LoVo (cell line): ENCODE measurements at regions not wholly inside any gene's neighbourhood (a gene's known extent, or its start where the extent isn't known, plus 50 kb on each side); places are given as distances from the start of the nearest gene placed in this dataset.

Source experiments
- DNase-seq: peaks from one replicate; pipeline ENCODE4 v3.0.0-alpha.2; 2016; ENCODE audit warnings: low spot score

DNA sequence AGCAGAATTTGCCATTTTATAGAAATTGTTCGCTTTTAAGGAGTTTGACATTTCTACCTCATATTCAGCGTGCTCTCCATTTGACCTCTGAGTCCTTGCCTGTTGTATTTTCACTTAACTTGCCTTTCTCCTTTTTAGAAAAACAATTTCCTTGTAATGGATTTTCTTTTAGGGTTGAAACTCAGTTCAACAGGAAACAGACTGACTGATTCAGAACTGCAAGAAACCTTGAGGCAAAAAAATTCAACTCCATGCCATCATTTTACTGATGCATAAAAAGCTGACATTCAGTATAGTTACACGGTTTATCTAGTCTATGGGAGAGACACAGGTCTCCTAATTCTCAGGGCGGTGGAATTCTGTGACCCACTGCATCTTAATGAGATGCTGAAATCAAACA, 59.8 kb downstream of the MRPS30 start:
- DNase-seq = no peak

DNA sequence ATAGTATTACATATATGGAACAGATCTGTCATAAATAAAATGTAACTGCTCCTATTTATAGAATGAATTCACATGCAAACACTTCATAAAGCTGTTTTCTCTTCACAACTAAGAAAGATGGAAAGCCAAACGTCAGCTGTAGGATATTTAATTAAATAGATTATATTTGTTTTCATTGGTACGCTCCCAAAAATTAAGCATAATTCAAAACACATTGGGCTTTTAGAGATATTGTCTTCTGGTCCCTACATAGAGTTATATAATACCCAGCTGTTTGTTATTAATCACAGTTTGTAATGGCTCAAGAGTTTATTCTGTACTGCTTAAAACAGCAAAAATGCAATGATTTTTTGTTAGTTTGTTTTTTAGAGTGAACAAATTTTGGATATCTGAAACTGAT, 61.2 kb downstream of the MRPS30 start:
- DNase-seq = no peak

DNA sequence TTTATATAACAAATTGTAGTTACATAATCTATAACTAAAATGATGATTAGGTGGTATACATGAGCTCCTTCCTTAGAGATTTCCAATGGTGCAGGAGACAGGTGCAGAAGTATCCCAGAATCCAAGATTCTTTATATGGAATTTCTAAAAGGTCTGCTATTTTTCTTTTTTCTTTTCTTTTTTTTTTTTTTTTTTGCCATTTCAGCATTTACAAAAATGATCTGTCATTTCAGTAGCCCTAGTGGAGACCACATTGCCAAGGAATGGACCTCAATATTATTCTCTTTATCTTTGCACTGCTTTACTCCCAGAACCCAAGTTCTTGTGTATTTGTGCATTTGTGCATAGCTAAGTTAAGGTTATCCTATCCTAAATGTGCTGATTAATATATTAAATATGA, 61.7 kb downstream of the MRPS30 start:
- DNase-seq = no peak

DNA sequence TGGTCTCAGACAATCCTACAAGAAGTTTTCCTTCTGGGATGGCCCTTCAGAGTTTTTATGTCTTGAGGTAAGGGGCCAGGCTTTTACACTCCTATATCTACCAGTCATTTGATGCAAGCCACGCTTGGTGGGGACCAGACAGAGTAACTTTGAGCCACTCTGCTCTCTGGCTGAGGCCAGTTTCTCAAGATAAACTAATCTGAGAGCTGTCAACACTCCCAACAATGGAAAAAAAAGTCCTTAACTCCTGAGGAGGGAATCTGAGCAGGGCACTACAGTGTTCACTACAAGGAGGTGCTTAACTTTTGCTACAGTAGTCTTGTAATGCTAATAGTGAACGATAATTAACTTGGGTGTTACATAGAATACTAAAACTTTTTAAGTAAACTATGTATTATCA, 62.7 kb downstream of the MRPS30 start:
- DNase-seq = no peak

DNA sequence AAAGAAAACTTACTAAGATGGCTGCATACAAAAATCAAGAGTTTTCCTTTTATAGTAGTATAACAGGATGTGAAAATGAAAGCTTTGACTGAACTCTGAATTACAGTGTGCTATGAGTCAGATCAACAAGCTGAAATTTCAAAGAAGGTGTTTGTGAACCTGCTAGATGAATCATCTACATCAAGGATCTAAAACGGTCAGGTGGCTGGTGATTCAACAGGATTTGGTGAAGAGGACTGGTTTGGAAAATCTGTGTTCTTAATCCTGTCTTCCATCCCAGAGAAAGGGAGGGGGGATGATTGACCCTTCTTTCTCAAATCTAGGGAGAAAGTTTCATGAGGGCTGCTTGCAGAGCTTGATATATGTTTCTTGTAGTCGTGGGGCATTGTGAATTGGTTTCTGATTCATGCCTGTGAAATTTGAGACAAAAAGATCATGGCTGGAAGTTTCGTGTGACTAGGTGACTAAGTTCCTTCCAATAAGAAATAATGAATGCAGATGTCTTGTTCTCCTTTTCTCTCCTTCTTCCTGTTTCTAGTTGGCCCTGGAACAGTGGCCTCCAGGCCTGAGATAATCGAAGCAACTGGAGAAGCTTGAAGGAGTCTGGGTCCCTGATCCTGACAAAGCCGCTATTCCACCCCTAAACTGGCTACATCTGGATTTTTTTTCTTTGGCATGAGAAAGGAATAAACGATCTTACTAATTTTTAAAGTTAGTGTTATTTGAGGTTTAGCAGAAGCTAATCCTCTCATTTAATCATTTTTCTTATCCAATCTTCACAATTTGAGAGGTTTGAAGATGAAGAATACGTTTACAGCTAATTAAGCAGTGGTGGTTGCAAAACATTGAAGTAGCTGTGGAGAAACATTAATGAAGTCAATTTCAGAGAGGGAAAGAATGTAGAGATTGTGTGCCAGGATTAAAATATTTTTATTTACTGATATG, 67.2 kb downstream of the MRPS30 start:
- DNase-seq = peak; percentile 87

DNA sequence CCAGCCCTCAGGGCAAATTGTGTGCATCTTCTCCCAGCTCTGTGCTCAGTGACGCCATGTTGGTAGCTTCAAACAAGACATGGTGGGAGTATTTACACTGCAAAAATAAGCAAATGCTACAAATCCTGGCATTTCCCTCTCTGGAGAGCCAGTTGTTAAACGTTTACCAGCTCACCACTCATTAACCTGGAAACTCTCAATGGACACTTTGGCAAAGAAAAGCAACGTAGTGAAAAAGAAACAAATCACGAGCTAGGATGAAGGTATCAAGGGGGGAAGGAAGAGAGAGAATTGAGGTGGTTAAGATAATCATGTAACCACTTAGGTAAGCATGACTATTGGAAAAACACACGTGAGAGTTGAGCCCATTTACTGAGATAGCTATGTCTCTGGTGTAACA, 72.5 kb downstream of the MRPS30 start:
- DNase-seq = no peak

DNA sequence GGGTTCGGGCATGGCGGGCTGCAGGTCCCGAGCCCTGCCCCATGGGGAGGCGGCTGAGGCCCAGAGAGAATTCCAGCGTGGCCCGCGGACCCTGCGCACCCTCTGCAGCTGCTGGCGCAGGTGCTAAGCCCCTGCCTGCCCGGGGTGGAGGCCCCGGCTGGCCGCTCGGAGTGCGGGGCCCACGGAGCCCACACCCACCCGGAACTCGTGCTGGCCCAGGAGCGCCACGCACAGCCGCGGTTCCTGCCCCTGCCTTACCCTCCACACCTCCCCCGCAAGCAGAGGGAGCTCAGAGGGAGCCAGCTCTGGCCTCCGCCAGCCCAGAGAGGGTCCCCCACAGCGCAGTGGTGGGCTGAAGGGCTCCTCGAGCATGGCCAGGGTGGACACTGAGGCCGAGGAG, 75.3 kb downstream of the MRPS30 start:
- DNase-seq = no peak

DNA sequence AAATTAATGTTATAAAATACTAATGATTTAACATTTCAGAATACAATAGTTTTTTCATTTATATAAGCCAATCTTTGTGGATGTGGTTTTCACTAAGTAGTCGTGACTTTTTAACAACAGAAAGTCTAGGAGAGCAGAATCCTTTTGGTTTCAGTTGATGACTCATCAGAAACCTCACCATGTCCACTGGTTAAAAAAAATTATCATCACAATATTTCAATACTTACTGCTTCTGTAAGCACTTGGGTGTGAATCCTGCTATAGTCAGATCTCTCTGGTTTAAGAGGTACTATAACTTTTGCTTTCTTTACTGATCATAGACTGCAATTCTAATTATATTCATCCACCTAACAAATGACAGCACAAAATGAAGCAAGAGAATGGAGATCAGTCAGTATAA, 77.2 kb downstream of the MRPS30 start:
- peak; percentile 22 for DNase-seq

DNA sequence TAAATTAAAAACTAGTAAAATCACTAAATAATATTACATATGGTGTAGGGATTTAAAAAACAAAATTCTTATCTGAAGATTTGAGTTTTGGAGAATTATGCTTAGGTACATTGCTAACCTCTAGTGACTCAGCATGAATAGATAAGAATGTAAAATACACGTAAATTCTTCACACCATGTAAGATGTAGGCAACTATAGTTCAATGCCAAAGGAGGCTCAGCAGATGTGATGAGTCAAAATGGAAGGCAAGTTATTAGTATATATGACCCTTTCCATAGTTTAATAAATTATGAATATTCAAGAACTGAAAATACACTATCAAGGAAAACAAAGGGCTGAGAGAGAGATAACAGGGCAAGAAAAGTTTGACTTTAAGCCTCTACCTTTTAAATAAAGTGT, 79.0 kb downstream of the MRPS30 start:
- no peak for DNase-seq

DNA sequence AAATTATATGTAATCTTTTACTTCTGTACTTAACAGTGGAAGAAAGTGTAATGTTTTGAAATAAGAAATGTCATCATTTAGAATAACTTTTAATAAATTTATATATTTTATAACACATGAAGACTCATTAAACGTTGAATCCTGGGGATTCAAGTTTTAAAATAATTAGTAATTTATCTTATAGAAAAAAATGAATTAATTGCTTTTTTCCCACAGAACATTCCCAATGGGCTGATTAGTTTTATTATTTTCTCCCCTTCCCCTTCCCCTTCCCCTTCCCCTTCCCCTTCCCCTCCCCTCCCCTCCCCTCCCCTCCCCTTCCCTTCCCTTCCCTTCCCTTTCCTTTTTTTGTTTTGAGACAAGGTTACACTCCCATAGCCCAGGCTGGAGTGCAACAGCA, 79.7 kb downstream of the MRPS30 start:
- no peak for DNase-seq

DNA sequence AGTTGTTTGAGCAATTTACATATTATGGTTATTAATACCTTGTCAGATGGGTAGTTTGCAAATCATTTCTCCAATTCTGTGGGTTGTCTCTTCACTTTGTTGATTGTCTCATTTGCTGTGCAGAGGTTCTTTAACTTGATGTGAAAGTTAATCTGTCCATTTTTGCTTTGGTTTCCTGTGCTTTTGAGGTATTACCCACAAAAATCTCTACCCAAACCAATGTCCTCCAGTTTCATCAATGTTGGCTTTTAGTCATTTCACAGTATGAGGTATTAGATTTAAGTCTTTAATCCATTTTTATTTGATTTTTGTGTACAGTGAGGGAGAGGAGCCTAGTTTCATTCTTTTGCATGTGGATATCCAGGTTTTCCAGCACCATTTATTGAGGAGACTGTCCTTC, 82.4 kb downstream of the MRPS30 start:
- DNase-seq = no peak

DNA sequence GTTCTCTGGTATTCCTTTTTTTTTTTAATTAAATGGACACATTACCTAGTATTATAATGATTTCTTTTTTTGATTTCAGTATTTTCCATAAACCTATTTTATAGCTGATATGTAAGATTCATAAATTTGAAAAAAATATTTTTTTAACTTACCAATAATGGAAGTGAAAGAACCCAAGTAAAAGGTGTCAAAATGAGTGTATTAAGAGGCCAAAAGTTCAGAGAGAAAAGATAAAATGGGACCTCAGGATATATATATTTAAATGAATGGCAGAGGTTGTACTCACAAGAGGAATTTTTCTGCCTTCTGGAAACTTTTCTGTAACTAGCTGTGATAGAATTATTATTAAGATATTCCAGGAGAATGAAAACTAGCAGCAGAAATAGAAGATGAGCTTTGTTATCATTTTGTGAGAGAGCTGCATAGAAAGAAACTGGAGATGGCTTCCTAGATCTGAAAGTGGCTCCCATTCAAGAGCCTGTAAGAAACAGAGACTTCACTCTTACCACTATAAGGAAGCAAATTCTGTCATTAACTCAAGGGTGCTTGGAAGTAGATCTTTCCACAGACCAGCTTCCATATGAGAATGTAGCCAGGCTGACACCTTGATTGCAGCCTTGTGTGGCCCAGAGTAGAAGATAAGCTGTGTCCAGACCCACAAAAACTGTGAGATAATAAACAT, 91.7 kb downstream of the MRPS30 start:
- no peak for DNase-seq

DNA sequence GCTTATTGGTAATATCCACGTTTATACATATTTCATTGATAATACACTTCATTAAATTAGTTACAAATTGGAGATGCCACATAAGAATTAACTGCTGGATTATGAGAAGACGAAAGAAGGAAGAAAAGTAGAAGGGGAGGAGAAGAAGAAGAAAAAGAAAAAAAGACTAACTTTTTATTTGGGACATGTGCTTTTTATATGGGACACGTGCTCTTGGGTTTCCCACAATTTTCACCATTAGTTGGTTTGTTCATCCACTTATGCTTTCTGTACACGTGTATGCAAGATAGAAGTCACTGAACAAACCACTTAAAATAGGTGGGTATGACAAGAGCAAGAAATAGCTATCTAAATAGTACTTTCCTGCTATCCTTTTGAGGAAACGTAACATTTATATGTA, 98.6 kb downstream of the MRPS30 start:
- DNase-seq = no peak

DNA sequence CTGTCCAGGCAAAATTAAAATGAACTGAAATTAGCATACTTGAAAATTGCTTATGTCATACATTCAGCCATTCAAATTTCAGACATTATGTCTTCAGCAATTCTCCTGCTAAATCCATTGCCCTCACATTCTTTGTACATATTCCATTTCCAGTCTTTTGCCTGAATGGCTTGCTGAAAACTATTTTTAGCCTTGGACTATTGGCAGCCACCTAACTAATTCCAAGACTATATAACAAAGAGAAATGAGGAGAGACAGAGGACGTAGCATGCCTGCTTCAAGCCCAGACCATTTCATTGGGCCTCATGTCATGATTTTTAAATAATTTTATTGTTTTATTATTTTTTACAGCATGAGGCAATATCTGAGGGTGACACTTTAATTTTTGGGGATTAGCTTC, 100.3 kb downstream of the MRPS30 start:
- no peak for DNase-seq

DNA sequence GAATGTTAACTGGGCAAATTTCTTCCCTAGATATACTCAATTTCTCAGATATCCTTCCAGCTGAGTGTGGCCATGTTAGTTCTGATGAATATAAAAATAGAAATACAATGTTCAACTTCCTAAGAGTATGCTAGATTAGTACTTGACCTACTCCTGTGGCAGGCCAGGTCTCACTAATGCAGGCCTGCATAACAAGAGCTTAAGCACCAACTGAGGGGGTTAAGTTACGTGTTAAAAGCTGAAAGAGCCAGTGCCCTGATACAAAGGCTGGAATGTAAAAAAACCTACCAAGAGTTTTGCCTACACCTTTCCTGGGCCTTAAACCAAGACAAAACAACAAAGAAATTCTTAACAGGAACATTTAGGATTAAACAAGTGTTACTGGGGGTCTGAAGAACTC, 102.8 kb downstream of the MRPS30 start:
- DNase-seq = no peak

DNA sequence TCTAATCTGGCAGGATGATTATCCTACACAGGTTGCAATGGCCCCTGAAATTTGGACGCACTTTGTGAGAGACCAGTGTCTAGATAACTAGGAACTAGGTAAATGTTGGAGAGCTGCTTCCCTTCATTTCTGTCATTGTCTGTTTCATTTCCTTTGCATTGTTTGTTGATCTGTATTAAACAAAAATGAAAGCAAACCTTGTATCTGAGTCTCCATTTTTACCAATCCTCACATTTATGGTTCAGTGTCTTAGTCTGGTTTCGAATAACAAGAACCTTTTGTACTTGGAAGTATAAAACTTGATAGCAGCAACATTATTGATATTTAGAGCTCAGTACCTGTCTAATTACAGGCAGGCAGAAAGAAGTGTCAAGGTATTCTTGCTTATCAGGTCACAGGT, 105.5 kb downstream of the MRPS30 start:
- DNase-seq = no peak

DNA sequence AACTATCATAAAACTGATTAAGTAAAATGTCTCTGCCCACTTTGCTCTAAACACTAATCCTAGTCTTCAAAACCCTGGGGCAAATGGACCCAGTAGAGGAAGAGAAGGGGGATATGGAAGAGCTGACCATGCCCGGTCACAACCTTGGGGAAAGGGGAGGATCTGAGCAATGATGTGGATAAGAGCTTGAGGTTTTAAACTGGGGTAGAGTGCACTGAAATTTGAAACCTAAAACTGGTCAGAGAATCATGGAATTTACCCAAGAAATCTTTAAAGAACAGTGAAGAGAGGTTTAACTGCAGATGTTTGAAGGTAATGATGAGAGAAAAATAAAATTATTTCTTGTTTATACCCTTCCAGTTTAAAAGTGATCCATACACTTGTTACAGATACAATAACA, 110.8 kb downstream of the MRPS30 start:
- DNase-seq = no peak

DNA sequence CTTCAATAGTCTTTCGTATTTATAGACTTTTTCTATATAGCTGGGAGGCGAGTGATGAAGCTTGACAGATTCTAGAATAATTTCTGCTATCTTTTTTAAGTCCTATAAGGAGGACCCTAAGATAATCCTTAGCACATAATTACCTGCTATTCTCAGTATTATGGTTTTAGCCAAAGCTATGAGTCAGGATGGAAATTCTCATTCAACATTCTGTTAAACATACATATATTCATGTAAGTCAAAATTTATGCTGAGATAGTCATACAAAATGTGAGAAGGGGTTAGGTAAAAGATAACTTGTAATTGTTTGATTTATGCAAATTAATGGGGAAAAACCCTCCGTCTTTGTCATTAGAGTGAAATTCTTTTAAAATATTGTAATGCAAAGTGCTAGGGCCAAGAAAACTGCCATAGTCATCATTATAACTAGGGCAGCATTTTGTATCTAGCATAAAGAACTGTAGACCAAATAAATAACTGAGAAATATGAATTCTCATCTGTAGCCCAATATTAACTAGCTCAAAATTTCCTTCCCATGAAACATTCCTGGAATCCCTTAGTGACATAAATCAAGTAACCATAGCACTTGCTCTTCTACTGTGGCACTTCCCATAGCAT, 118.5 kb downstream of the MRPS30 start:
- no peak for DNase-seq

DNA sequence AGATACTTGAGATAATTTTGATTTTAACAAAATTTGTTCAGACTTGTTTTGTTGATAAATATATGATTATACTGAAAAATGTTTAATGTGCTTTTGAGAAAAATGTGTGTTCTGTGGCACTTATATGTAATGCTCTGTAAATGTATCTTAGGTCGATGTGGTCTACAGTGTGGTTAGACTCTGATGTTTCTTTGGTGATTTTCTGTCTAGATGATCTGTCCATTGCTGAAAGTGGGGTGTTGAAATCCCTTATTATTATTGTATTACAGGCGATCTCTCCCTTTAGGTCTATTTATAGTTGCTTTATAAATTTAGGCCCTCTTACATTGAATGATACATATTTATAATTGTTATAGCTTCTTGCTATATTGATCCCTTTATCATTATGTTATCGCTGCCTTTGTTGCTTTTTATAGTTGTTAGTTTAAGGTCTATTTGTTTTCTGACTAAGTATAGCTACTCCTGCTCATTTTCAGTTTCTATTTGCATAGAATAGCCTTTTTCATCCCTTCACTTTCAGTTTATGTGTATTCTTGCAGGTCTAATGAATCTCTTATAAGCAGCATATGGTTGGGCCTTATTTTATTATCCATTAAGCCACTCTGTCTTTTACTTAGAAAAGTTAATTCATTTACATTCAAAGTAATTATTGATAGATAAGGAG, 124.3 kb downstream of the MRPS30 start:
- no peak for DNase-seq

DNA sequence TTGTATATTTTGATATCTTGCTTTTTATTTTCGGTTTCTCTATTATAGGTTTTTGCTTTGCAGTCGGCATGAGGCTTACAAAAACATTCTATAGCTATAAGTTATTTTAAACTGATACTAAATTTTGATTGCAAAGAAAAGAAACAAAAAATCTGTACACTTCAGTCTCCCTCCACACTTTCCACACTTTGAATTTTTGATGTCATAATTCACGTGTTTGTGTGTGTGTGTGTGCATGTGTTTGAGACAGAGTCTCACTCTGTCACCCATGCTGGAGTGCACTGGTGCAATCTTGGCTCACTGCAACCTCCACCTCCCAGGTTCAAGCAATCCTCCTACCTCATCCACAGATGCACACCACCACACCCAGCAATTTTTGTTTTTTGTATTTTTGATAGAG, 124.9 kb downstream of the MRPS30 start:
- DNase-seq = no peak

DNA sequence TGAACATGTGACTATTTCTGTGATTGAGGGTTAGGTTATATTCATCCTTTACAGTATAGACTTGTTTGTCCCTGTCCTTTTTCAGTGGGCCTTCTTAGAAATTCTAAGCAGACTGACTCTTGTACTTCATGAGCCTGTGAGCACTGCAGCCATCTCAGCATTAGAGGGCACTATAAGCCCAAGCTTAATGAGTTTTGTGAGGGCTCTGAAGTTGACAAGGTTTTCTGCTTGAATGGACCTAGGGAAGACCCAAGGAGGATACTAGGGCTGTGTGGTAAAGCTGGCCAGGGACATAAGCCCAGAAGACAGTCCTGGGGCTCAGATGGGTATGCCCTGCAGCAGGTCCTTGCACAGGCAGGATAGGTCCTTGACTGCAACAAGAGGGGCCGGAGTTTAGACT, 126.5 kb downstream of the MRPS30 start:
- DNase-seq = no peak

DNA sequence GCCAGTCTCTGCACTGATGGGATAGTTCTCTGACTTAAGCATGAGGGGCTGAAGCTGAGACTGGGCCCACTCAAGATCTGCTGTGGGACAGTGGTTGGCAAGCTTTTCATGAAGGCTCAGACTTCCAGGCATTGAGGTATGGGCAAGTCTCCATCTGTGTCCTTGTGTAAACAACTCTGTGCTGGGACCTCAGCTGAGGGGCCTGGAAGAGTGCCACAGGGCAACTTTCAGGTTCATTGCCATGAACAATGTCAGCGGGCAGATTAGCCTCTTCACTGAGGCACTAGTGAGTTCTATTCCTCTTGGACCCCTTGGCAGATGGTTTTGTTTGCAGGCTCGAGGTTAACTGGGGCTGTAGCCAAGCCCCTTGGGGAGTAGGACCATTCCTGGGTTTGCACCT, 127.1 kb downstream of the MRPS30 start:
- no peak for DNase-seq

DNA sequence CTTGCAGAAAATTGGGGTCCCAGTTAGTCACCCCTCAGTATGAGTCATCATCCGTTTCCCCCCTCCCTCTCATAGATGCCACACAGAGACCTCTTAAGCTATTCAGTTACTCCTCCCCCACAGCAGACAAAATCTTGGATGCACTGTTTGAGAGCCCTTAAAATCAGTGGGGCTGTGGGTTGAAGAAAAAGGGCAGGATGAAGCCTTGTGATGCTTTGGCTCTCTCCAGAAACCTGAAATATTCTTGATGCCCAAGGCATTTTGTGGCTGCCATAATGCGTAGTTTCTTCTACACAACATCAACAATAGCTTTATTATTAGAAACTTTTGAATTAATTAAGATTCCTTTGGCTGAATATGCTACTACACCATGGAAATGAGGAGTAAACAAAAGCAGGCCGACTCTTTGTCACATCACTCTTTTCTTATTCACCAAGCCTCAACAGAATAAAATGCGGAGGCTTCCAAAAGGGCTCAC, 133.8 kb downstream of the MRPS30 start:
- no peak for DNase-seq
